Activated CD8-positive, alpha-beta memory T cell treated with anti-CD3 and anti-CD28 coated beads, Interleukin-2, amount 50 U/mL, for 1 hour (primary cell): ENCODE measurements at regions not wholly inside any gene's neighbourhood (a gene's known extent, or its start where the extent isn't known, plus 50 kb on each side); places are given as distances from the start of the nearest gene placed in this dataset.
"Not testable (repeated sequence)": the region's sequence is repeated elsewhere in the genome, so short reads cannot be mapped to it uniquely, and the experiment has no call there.

Experiments used
- DNase-seq: peaks from one replicate; pipeline ENCODE4 v3.0.0-alpha.2; 2020; ENCODE audit errors: extremely low read depth

- DNase-seq = no peak
These were observed 259.8 kb upstream of the HDAC4 start for GRCh38 chr2:239660390-239661230.

DNA sequence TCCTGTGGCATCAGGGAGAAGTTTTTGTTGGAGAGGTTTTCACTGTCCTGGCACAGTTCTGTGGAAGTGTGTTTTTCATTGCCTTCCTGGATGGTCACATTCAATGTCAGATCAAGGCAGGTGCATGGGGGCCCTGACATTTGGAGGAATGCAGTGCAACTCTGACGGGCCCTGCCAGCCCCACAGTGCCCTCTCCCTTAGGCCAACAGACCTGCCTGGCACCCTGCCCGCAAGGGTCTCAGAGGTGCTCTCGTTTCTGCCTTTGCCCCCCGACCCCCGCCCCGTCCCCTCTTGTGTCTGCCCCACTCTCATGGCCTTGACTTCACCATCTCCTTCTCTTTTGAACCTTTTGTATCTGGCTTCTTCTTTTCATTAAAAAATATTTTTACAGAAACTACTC is 257.2 kb upstream of the HDAC4 start:
- DNase-seq = no peak

GRCh38 chr2:239657236-239657635 is 256.4 kb upstream of the HDAC4 start:
- DNase-seq = no peak

DNA sequence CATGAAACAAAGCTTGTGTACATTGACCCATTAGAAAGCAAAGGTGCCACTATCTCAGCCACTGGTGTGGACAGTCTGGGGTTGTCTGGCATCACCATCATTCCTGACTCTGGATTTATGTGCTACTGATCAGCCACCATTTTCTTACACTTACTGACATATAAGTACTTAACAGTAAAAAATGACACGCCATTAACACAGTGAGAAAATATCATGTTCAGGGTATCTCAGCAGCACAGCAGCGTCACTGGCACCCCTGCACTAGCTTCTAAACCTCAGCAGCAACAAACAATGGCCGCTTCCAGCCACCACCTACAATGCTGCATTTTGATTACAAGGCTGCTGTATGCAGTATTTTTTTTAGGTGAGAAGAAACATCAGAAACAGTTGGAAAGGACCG is 253.4 kb upstream of the HDAC4 start:
- DNase-seq = no peak

DNA sequence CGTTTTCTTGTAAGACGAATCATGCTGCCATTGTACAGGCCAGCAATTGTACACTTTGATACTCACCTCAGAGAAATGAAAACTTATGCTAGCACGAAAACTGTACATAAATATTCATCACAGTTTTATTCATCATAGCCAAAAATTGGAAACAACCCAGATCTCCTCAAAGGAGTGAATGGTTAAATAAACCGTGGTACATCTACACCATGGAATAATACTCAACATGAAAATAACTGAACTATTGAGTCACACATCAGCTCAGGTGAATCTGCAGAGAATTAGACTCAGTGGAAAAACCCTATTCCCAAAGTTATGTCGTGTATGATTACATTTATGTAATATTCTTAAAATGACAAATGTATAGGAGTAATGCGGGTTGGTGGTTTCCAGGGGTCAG is 251.0 kb upstream of the HDAC4 start:
- DNase-seq = no peak

GRCh38 chr2:239650674-239651073 is 249.9 kb upstream of the HDAC4 start:
- DNase-seq = no peak

GRCh38 chr2:239649309-239649708 is 248.5 kb upstream of the HDAC4 start:
- no peak for DNase-seq

DNA sequence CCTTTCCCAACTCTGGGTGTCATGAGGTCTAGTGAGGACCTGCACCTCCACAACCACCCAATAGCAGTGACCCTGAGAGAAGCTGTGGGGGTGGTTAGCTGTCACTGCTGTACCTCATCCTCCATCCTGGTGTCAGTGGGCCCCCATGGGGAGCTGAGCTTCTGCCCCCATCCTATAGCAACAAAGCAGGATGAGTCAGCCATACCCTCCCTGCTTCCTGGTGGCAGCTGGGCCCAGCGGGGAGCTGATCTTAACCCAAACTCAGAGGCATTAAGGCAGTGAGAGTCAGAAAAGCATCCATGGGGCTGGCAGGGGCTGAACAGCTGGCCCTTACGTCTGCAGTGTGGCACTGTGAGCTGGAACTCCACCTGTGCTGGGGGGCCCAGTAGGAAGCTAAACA is 247.8 kb upstream of the HDAC4 start:
- DNase-seq = no peak

- no peak for DNase-seq
These were observed 246.4 kb upstream of the HDAC4 start for GRCh38 chr2:239647052-239647819.

DNA sequence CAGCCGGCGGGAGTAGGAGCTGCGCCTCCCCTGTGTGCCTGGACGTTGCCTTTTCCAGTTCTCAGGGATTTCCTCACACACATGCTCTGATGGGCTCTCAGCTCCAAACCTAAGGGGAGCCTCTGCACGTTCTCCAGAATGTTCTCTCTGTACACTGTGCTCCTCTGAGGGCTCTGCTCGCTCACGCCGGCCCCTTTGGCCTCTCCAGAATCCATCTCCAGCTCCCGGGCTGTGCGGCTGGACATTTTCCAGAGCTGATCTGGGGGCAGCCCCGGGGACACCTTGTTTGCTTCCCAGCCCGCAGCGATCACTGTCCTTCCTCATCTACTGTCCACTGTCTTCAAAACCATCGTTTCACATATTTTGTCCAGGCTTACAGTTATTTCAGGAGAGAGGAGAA is 245.4 kb upstream of the HDAC4 start:
- no peak for DNase-seq

DNA sequence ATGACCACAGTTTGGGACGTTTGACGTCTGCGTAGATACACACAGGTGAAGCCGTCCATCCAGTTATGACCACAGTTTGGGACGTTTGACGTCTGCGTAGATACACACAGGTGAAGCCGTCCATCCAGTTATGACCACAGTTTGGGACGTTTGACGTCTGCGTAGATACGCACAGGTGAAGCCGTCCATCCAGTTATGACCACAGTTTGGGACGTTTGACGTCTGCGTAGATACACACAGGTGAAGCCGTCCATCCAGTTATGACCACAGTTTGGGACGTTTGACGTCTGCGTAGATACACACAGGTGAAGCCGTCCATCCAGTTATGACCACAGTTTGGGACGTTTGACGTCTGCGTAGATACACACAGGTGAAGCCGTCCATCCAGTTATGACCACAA is 243.8 kb upstream of the HDAC4 start:
- DNase-seq = not testable (repeated sequence)

- no peak for DNase-seq
These were observed 243.2 kb upstream of the HDAC4 start for GRCh38 chr2:239644011-239644410.

DNA sequence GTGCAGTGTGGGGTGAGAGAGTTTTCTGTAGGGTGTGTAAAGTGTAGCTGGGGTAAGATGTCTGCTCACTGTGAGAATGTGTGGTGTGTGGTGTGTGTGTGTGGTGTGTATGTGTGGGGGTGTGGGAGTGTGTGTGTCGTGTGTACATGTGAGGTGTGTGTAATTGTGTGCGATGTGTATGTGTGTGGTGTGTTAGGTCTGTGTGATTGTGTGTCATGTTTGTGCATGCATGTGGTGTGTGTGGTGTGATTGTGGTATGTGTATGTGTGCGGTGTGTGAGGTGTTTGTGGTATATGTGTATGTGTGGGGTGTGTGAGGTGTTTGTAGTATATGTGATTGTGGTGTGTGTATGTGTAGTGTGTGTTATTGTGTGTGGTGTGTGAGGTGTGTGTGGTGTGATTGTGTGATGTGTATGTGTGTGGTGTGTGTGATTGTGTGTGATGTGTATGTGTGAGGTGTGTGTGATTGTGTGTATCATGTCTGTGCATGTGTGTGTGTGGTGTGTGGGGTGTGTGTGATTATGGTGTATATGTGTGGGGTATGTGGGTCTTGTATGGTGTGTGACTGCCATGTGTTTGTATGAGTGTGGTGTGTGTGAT is 241.7 kb upstream of the HDAC4 start:
- no peak for DNase-seq

DNA sequence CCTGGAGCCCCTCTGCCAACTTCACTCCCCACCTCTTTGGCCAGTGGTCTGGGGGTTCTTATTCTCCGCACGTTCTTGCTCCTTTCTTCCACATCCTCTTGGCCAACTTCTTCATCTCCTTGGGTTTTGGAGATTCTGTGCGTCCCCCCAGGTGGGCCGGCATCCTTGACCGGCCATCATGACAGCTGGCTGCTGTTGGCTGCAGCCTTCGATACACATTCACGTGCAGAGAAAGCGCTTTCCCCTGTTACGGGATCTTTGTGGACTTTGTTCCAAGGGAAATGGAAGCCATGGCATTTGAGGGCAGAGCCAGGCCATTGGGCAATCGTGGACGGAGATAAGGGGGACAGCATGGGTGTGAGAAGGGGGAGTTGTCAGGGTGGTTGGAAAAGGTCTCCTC is 241.1 kb upstream of the HDAC4 start:
- DNase-seq = not testable (repeated sequence)

GRCh38 chr2:239640676-239641578 is 240.1 kb upstream of the HDAC4 start:
- no peak for DNase-seq

DNA sequence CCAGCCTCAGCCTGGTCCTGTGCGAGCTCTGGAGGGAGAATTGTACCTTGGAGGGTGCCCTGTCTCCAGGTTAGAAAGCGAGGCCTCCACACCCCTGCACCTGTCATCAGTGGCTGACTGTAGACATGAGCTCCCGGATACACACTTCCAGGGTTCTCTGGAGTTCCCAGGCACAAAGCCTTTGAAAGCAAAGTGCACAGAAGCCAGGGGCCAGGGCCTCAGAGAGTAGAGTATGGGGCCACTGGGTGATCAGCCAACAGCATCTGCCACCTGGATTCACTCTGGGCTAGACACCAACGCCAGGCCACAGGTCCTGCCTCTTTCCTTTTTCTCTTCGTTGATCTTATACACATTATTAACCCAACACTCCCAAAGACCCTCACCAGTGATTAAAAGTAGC is 239.4 kb upstream of the HDAC4 start:
- DNase-seq = no peak

DNA sequence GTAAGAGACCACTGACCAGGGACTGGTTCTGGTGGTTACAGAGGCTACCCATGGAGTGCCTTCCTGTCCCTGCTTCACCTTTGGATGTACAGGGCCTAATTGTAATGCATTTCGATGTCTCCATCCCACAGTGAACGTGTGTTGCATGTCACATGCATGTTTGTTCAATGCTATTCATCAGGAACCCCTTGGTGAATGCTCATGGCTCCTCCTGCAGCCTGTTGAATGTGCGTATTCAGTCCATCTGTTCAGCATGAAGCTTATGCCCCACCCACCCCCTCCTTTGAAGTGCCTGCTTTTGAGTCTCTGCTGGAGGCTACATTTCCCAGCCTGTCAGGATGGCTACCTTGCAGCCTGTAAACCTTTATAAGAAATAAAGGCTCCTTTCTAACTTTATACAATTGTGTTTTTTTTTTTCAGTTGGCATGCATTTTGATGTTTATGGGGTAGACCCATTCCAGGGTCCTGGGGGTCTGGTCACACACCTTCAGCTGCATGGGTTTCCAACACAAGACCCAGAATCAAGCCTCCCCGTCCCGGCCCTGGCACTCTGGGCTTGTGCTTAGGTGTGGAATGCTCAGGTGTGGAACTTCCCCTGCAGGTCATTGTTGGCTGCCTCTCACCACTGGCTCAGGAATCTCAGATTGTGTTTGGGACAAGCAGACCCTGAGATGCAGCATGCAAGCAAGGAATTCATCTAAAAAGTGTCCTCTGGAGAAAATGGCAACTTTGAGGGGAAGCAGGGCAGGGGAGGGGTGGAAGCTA is 238.8 kb upstream of the HDAC4 start:
- DNase-seq = no peak

- DNase-seq = no peak
These were observed 237.6 kb upstream of the HDAC4 start for GRCh38 chr2:239638376-239638775.

- no peak for DNase-seq
These were observed 236.0 kb upstream of the HDAC4 start for GRCh38 chr2:239636808-239637207.

DNA sequence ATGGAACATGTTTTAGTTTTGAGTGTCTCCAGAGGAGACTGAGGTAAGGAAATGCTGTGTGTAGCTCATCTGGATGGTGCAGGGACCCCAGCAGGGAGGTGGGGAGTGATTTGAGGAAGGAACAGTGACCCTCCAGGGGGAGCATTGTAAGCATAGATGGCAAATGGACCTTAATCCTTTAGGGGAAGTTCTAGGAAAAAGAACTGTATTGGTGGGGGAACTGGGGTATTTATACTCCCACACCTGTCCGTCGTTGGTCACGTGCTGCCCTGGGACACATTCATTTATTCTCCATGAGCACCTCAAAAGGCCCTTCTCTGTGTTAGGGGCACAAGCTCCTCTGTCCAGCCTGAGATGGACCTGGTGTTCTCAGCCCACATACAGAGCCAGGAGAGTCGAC is 233.9 kb upstream of the HDAC4 start:
- no peak for DNase-seq
